Testis (tissue), 2 donors: ENCODE measurements at regions not wholly inside any gene's neighbourhood (a gene's known extent, or its start where the extent isn't known, plus 50 kb on each side); places are given as distances from the start of the nearest gene placed in this dataset.
"Not testable (repeated sequence)": the region's sequence is repeated elsewhere in the genome, so short reads cannot be mapped to it uniquely, and the experiment has no call there.

Source experiments
- DNase-seq: peaks from one replicate; pipeline ENCODE4 v3.0.0-alpha.2; 2019
- H3K27ac ChIP-seq, 2 donors: fragments of 200-600 bp; sonication (generic); one replicate each; pipeline ENCODE4 v1.5.1; 2019
- H3K27me3 ChIP-seq: fragments of 200-600 bp; sonication (generic); one replicate; pipeline ENCODE4 v1.5.1; 2019
- H3K36me3 ChIP-seq: fragments of 200-600 bp; sonication (generic); one replicate; pipeline ENCODE4 v1.5.1; 2017; ENCODE audit warnings: low read depth; ENCODE audit errors: missing control alignments
- H3K4me1 ChIP-seq: fragments of 200-600 bp; sonication (generic); one replicate; pipeline ENCODE4 v1.5.1; 2019
- H3K4me3 ChIP-seq, 2 donors: fragments of 200-600 bp; sonication (generic); one replicate each; pipeline ENCODE4 v1.5.1; 2017 to 2019
- H3K9me3 ChIP-seq: fragments of 200-600 bp; sonication (generic); one replicate; pipeline ENCODE4 v1.5.1; 2017
- CTCF ChIP-seq, 3 experiments: fragments of 450-650 bp in 2 of 3; fragments of 200-600 bp in 1 of 3; sonication (generic) in 1 of 3; IDR thresholded peaks; one replicate each; pipeline ENCODE4 v1.5.1; 2016 to 2019; ENCODE audit warnings: antibody characterized with exemption in 3 of 3, mild to moderate bottlenecking in 2 of 3, moderate library complexity in 1 of 3
- POLR2A ChIP-seq: fragments of 450-650 bp; IDR thresholded peaks from one replicate; pipeline ENCODE4 v1.6.1; 2017; ENCODE audit warnings: antibody characterized with exemption, mild to moderate bottlenecking, moderate library complexity
- WGBS, 2 donors: methylation state at CpG; one replicate each; pipeline ENCODE4 v1.1.5; 2018; 5-methylcytosine and 5-hydroxymethylcytosine counted together
- intact Hi-C: fragments of 100-400 bp; cut with DNase I; formaldehyde crosslinking; loops from one replicate; pipeline ENCODE4 v1.15.1; 2023; ENCODE audit warnings: low total_unique reads

- Histone ChIP-seq H3K27me3 (no peaks in the 10 kb centered on the region), H3K4me1 (no peaks in the 10 kb centered on the region), H3K4me3 (no peak overlapping the region), H3K27ac (no peak overlapping the region), H3K36me3 (no peaks in the 10 kb centered on the region), H3K9me3 (no peaks in the 10 kb centered on the region)
- no peak for DNase-seq
- WGBS, 2 donors, result 97 to 98% methylated on average over 1 of the region's 1 CpG
- no peak for TF ChIP-seq CTCF (IDR thresholded peaks at IDR 0.05)
- no peak for TF ChIP-seq POLR2A
- intact Hi-C loops, result no loop called here
These were observed 108.6 kb upstream of the NR3C2 start for GRCh38 chr4:148550788-148551187.

- Histone ChIP-seq H3K4me3 (no peak overlapping the region), H3K27ac (no peak overlapping the region), H3K4me1 (no peaks in the 10 kb centered on the region), H3K9me3 (no peaks in the 10 kb centered on the region), H3K36me3 (no peaks in the 10 kb centered on the region), H3K27me3 (no peaks in the 10 kb centered on the region)
- no peak for TF ChIP-seq CTCF (IDR thresholded peaks at IDR 0.05)
- TF ChIP-seq POLR2A, result no peak
- intact Hi-C loops, result no loop called here
- WGBS, 2 donors, result 92 to 95% methylated on average over 4 of the region's 4 CpGs
- DNase-seq, result no peak
These were observed 100.9 kb upstream of the NR3C2 start for GRCh38 chr4:148542922-148543623.

- Histone ChIP-seq H3K27ac (no peak overlapping the region), H3K27me3 (no peaks in the 10 kb centered on the region), H3K36me3 (no peaks in the 10 kb centered on the region), H3K4me1 (no peaks in the 10 kb centered on the region), H3K9me3 (no peaks in the 10 kb centered on the region), H3K4me3 (no peak overlapping the region)
- TF ChIP-seq CTCF (IDR thresholded peaks at IDR 0.05), result no peak
- intact Hi-C loops, result no loop called here
- no peak for DNase-seq
- 74 to 79% methylated on average over 4 of the region's 4 CpGs for WGBS, 2 donors
These were observed 98.6 kb upstream of the NR3C2 start for GRCh38 chr4:148540622-148541326.

- Histone ChIP-seq H3K27me3 (no peaks in the 10 kb centered on the region), H3K4me1 (no peaks in the 10 kb centered on the region), H3K9me3 (no peaks in the 10 kb centered on the region), H3K36me3 (no peaks in the 10 kb centered on the region), H3K27ac (no peak overlapping the region), H3K4me3 (no peak overlapping the region)
- intact Hi-C loops, result no loop called here
- TF ChIP-seq POLR2A, result no peak
- DNase-seq, result no peak
- WGBS, 2 donors, result 86 to 88% methylated on average over 3 of the region's 3 CpGs
These were observed 97.2 kb upstream of the NR3C2 start for GRCh38 chr4:148539387-148539786.

- not testable (repeated sequence) for DNase-seq
These were observed 91.6 kb upstream of the NR3C2 start for GRCh38 chr4:148533851-148534250.

GRCh38 chr4:148530114-148530513, 87.9 kb upstream of the NR3C2 start:
- intact Hi-C loops, result no loop called here
- Histone ChIP-seq H3K27ac (no peak overlapping the region), H3K4me3 (no peak overlapping the region), H3K27me3 (no peaks in the 10 kb centered on the region), H3K9me3 (no peaks in the 10 kb centered on the region), H3K4me1 (no peaks in the 10 kb centered on the region), H3K36me3 (no peaks in the 10 kb centered on the region)
- TF ChIP-seq CTCF (IDR thresholded peaks at IDR 0.05) (no peak), POLR2A (no peak)
- no peak for DNase-seq

More at GRCh38 chr4:148533851-148534250, 91.6 kb upstream of the NR3C2 start:
- H3K4me3 ChIP-seq, H3K27me3 ChIP-seq, H3K27ac ChIP-seq, H3K9me3 ChIP-seq, H3K4me1 ChIP-seq, intact Hi-C loops, H3K36me3 ChIP-seq: not testable (repeated sequence)
- WGBS, 2 donors, result 89 to 100% methylated on average over 1 of the region's 1 CpG
